ENCODE measurements at regions not wholly inside any gene's neighbourhood (a gene's known extent, or its start where the extent isn't known, plus 50 kb on each side); places are given as distances from the start of the nearest gene placed in this dataset.
"Not testable (repeated sequence)": the region's sequence is repeated elsewhere in the genome, so short reads cannot be mapped to it uniquely, and the experiment has no call there.

DNA sequence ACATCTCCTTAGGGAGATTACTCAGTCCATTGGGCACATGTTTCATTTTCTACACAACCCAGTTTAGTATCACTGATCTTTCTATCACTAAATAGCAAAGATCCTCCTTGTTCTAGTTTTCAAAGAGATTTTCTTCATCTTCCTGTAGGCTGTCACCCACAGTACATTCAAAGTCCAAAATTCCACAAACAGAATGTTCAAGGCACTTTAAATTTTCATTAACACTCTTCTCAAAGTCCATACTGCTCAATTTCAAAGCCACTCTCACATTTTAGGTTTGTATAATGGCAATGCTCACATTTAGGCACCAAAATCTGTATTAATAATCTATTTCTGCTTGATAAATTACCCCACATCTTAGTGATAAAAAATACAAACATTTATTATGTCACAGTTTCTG, 152.8 kb downstream of the FSIP2 start:
- DNase-seq: no peak

DNA sequence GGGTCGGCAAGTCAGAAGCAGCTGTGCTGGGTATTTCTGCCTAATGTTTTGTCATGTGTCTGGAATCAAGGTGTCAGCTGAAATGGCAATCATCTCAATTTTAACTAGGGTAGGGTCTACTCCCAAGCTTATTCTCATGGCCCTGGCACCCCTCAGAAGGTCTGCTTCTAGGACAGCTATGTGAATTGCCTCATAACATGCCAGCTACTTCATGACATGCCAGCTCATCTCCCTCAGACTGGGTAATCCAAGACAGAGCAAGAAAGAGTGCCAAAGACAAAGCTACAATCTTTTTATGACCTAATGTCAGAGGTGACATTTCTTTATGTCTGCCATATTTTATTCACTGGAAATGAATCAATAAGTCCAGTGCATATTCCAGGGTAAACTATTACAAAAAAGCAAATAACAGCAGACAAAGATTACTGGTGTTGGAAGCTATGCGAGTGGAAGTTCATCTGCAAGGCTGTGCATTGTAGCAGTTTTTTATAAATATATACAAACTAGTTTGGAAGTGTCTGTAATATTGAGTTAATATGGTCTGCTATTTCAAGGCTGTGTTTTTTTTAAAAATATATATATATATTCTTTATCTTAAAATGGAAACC, 153.3 kb downstream of the FSIP2 start:
- no peak for DNase-seq

DNA sequence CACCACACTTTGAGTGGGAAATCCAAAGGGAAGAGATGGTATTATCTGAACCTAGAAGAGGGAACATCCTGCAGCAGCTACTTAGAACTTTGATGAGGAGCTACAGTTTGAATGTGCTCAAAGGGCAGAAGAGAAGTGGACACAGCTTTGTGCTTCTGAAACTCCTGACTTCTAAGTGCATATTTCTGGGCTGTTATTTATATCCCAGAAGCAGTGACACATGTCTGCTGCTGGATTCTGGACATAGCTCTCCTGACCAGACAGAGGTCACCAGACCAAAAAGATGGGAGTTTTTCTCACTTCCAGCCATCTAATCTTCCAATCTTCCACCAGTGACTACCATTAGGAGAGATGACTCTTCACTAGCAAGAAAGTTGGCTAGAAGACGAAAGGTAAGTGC, 153.9 kb downstream of the FSIP2 start:
- no peak for DNase-seq

DNA sequence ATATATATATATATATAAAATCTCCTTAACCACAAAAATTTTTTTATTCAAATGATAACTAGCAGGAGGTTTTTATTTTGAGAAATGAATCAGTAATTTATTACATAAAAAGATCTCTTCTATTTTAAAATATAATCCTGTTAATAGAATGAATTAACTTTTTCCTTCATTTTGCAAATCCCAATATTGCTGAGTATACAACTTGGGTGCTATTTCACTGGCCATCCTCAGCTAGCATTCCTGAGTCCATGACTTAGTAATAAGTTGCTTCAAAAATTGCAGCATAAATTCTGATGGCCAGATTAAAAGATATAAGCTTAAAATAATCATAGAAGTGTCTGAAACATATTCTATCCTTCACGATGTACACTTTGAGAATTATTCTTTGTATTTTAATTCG, 155.6 kb downstream of the FSIP2 start:
- DNase-seq: no peak

DNA sequence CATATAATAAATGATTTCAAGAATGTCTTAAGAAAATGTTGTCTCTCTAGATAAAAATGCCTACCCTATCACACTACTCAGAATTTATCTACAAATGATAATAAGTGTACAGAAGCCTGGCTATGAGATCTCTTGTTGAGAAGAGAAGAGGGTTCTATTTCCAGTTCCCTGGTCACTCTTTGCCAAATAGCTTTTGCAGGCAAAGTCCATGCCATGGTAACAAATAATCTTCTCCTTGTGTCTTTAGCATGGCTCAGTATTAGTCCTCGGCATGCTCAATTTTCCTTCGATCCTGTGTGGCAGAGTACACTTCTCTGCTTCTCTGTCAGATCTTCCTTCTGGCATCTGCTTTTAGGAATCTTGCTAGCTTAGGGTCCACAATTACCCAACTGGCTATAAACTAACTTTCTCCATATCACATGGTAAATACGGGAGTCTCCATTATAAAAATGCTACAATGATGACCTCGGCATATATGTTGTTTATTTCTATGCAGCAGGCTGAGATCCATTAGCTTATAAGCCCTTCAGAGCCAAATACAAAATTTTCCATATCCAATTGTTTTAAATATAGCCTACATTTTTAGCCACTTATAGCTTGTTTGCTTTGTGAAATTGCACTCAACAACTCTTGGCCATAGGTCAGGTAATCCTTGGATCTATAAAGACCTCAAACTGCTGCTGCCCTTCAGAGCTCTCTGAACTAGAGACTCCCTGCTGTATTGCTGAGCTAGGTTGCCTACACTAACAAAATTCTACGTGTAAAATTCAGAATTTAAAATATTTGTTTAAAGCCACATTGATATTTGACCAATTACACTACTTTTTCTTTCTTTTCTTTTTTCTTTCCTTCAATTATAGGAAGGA, 157.5 kb downstream of the FSIP2 start:
- DNase-seq: no peak

DNA sequence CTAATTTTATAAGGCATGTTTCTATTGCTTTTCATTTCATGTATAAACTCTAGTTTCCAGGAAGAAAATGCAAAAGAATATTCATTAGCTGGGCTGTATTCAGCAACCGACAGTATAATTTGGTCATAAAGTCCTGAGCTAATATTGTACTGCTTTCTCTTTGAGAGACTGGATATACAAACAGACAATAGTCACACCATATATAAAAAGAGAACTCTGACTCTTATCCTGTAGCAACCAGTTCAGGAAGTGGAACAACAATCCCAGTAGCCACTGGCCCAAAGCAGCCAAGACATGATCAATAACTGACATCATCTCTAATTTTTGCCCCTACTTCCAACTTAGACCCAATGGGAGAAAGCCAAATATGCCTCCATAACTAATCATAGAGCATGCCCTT, 160.8 kb downstream of the FSIP2 start:
- DNase-seq: no peak

DNA sequence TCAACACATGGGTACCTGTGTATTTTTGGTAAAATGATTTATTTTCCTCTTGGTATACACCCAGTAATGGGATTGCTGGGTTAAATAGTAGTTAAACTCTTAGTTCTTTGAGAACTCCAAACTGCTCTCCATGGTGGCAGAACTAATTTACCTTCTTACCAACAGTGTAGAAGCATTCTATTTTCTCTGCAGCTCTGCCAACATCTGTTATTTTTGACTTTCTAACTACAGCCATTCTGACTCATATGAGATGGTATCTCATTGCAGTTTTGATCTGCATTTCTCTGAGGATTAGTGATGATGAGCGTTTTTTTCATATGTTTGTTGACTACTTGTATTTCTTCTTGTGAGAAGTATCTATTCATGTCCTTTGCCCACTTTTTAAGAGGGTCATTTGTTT, 180.6 kb downstream of the FSIP2 start:
- no peak for DNase-seq

DNA sequence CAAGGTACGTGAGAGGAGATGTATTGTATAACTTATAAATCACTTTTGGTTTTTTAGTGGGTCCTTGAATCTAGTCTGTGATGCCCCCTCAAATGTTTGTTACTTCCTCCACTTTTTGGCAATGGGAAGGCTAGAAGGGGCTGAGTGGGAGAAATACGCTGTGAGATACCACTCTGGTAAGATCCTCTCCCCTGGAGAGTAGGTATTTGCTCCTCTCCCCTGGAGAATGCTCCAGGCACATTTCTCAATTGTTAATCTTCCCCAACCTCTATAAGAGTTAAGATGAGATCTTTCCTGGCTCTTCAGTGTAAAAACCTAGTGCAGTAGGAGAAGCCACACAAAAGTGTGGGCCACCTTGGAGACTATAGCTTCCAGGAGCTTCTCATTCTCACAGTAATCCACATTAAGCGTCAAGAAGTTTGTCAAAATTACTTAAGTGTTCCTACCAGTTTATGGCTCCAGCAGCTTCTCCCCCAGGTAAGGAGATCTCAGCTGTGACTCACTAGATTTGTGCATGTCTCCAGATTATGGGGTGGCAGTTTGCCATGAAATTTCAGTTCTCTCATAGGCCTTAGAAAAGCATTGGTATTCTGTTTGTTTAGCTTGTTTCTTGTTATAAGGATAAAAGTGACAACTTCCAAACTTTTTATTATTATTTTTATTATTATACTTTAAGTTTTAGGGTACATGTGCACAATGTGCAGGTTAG, 182.6 kb downstream of the FSIP2 start:
- no peak for DNase-seq

DNA sequence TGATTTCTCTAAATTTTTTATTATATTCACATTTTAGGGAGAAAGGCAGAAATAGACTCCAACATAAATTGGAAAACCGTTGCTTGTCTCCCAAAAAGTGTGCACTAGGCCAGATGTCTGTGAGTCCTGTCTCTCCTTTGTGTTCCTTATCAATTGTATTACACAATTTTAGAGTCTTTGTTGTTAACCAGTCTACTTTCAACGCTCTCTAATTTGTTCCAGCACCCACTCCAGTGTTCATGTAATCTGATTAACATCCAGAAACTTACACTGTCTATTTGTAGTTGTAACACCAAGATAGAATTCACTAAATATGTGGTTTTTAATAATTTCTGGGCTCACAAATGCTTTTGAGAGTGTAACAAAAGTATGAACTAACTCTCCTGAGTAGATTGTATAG, 195.6 kb downstream of the FSIP2 start:
- no peak for DNase-seq

DNA sequence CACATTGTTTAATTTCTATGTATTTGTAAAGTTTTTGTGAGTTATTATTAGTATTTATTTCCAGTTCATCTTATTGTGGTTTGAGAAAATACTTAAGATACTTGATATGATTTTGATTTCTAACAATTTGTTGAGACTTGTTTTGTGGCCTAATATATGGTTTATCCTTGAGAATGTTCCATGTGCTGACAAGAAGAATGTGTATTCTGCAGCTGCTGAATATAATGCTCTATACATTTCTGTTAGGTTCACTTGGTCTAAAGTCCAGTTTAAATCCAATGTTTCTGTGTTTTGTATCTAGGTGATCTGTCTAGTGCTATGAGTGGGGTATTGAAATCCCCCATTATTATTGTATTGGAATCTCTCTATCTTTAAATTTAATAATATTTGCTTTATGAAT, 201.3 kb downstream of the FSIP2 start:
- no peak for DNase-seq

DNA sequence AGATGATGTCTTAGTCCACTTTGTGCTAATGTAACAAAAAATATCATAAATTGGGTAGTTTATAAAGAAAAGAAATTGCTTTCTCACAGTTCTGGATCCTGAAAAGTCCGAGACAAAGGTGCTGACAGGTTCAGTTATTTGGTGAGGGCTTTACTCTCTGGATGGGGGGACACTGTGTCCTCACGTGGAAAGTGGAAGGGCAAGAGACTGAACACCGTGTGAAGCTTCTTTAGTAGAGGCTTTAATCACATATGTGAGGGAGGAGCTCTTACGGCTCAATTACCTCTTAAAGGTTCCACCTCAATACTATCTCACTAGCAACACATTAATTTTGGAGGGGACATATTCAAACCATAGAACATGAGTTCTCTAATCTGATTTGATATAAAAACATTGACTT, 204.3 kb downstream of the FSIP2 start:
- no peak for DNase-seq

DNA sequence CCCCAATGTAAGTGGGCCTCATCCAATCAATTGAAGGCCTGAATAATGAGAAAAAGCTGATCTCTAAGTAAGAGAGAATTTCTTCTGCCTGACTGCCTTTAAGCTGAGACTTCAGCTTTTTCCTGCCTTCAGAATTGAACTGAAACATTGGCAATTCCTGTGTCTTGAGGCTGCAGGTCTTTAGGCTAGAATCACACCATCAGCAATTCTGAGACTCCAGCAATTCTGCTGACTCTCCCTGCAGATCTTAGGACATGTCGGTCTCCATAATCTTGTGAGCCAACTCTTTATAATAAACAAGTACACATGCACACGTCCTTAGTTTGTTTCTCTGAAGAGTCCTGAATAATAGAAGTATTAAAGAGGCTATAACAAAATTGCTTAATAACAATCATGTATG, 209.1 kb downstream of the FSIP2 start:
- DNase-seq: no peak

DNA sequence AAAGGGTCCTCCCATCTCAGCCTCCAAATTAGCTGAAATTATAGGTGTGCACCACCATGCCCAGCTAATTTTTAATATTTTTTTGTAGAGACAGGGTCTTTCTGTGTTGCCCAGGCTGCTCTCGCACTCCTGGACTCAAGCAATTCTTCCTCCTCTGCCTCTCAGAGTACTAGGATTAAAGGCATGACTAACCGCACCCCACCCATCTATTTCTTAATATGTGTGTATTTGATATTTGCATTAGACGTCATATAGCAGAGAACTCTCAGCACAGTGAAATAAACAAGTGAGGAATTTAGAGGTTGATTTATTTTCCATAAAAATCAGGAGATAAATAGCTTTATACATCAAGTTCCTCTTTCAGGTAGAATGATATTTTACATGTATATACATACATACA, 213.5 kb downstream of the FSIP2 start:
- no peak for DNase-seq

DNA sequence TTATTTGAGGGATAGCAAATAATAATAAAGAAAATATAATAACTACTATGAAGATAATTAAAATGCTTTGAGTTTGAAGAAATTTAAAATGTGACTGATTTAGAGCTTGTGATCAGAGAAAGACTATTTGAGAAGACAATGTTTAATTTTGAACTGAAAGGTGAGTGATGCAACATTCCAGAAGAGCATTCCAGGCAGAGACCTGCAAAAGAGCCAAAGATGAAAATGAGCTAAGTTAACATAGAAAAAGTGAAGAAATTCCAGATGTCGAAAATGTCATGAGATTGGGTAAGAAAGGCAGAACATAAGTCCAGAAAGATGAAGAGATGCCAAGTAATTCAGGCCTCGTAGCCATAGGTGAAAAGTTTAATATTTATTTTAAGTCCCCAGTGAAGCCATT, 215.8 kb downstream of the FSIP2 start:
- DNase-seq: no peak

DNA sequence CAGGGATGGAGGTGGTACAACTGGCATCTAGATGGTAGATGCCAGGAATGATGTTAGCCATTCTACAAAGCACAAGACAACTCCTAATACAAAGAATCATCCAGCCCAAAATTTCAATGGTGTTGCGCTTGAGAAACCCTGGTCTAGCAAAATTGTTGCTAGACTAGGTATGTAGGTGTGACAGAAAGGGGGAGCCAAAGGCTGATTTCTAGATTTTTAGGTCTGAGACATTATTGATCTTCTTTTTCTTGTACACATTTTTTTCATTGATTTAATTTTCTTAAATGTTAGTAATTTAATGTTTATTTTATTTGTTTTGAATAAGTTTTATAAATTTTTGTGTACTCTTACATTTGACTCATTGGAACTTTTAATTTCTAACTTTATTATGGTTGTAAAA, 216.4 kb downstream of the FSIP2 start:
- no peak for DNase-seq

DNA sequence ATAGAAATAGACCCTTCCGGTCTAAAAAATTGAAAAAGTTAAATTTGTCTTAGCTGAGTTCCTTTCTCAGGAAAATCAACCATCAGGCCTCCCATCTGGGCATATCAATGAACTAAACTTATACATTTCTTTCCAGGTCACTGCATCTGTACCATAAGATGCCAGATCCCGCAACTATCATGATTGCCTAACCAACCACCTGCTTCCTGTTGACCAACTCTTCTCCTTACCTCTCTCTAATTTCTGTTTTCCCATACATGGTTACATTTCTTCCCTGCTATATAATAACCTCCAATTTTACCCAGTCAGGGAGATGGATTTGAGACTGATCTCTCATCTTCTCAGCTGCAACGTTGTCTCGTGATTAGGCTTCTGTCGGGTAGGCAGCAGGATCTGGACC, 228.7 kb downstream of the FSIP2 start:
- DNase-seq: no peak

DNA sequence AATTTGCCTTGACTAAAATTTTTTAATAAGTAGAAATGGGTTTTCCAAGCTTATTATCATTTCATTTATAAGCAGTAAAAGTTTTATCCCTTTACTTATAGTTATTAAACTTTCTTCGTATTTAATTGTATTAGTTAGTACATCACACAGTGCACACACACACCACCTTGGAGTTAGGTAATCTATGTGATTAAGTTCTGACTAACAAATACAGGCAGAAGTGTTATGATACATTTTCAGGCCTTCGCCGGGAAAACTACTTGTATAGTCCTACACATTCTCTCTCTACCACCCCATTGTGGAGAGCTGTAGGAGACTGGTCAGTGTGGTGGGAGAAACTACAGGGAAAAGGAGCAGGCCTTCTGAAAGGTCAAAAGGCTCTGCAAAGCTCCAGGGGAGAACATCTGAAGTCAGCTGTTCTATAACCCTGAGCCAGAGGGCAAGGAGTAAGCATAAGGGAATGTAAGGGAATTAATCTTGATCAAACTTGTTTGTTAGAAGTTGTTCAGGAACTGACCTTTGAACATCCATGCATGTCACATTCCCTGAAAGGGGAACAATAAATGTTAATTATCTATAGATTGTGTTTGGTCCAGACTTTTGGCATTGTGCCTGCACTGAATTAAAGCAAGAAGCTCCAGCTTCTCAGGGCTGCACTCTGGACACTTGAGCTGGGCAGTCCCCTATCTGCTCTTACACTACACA, 231.7 kb downstream of the FSIP2 start:
- DNase-seq: no peak

DNA sequence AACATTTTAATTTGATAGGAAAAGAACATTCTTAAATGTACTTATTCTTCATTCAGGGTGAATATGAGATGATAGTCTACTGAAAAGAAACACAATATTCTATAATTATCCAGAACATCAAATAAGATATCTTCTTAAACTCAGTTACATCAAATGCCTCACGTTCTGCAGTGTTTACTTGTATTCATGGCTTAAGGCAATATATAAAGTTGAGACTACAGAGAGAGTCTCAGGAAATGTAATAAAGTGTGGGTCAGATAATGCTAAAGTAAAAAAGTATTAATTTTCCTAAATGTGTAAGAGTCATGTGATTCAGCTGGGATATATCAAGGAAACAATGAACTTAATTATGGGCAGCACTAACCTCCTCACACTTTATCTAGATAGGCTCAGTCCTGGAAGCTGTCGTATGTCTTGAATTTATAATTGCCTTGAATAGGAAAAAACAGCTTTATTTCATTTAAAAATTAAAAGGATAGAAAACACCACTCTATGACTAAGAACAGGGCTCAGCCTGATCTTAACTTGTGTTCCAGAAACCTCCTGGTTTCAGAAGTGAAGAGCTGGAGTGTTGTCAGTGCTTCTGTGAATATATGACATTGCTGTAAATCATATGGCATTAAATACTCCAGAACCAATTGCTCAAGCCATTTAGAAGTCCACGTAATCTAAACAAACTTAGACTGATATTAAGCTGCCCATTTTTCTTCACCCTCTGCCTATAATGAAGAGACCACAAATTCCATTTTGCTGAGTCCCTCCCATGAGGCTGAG, 240.2 kb downstream of the FSIP2 start:
- no peak for DNase-seq

DNA sequence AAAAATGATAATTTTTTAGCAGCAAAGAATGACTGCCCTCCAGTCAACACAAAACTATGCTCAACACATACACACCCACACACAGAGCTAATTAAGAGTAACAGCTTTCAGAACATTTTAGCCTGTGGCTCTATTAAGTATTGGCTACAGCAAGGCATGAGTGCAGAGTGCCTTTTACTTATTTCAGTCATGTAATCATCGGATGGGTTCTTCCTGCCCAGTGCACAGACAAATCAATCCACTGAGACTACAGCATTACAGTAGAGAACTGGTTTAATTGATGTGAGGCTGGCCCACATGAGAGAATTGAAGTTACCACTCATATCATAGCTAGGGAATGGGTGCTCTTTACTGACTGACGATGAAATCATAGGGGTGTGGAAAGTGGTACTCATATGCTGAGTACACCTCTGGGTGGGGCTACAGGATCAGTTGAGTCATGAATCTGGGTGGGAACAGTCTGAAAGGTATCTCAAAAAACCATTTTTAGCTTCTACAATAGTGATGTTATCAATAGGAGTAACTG, 241.0 kb downstream of the FSIP2 start:
- no peak for DNase-seq

DNA sequence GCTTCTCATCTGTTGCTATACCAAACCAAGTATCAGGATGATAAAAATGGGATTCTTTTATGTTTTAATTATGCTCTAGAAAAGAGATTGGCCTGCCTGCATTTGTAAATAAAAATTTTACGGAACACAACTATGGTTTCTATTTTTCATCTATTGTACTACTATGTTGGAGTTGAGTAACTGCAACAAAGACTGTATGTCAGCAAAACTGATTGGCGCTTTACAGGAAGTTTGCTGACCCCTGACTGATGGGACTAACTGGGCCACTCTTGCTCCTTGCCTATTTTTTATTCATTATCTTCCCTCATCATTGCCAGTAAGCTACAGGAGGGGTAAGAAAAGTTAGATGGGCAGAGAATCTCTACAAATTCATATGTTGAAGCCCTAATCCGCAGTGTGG, 242.3 kb downstream of the FSIP2 start:
- DNase-seq: no peak

DNA sequence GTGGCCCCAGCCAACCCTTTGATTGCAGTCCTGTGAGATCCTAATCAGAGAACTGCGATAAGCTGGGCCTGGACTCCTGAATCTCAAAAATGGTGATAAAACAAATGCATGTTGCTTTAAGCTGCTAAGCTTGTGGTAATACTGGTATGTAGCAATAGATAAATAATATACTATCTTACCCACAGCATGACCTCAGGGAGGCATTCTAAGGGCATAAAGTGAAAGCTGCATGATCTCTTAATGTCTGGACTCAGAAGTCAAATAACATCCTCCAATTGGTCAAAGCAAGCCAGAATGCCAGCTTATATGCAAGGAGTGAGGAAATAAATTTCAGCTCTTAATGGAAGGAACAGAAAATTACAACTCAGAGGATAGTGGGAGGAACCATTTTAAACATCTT, 246.1 kb downstream of the FSIP2 start:
- DNase-seq: no peak

DNA sequence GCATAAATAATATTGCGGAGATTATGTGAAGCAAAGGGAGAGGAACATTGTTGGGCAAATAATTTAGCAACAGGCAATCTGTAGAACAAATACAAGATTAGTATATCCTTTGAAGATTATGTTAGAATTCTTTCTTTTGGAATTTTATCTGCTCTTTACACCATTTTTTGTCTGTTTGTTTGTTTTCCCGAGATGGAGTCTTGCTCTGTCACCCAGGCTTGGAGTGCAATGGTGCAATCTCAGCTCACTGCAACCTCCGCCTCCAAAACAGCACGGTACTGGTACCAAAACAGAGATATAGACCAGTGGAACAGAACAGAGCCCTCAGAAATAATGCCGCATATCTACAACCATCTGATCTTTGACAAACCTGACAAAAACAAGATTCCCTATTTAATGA, 250.3 kb downstream of the FSIP2 start:
- DNase-seq: not testable (repeated sequence)

Data from NCI-H510A (cell line).